Non-pigmented ciliary epithelial cell (primary cell): ENCODE measurements at regions not wholly inside any gene's neighbourhood (a gene's known extent, or its start where the extent isn't known, plus 50 kb on each side); places are given as distances from the start of the nearest gene placed in this dataset.

Experiments used
- DNase-seq: peaks from one replicate; pipeline ENCODE4 v3.0.0-alpha.2; 2010; ENCODE audit warnings: low read depth

- no peak for DNase-seq
Observed at GRCh38 chr6:22668717-22669116, 99.4 kb downstream of the HDGFL1 start.

GRCh38 chr6:22670605-22671004 lies 101.2 kb downstream of the HDGFL1 start:
- DNase-seq, result no peak

DNA sequence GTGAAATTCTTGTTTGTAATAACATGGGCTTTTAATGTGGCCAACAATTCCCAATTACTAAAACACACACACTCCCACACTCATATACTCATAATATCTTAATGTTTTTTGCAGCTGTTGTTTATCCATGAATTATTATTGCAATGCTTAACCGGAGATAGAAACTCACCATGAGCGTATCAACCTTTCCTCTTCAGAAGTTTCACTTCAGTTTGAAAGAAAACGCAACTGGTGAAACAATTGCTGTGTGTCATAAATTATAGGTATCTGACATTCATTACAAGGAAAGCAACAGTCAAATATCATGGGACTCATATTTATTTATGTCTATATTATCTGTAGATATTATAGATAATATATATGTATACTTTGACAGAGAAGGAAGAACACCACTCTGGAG lies 104.1 kb downstream of the HDGFL1 start:
- DNase-seq, result no peak

DNA sequence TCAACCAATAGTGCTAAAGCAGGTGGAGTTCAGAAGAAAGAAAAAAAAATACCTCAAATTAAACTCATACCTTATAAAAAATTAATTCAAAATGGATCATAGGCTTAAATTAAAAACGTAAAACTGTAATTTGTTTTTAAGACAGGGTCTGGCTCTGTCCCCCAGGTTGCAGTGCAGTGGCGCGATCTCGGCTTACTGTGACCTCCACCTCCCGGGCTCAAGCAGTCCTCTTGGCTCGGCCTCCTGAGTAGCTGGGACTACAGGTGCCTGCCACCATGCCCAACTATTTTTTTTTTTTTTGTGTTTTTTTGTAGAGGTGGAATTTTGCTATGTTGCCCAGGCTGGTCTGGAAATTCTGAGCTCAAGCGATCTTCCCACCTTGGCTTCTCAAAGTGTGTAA lies 111.6 kb downstream of the HDGFL1 start:
- no peak for DNase-seq

GRCh38 chr6:22681761-22682160 lies 112.4 kb downstream of the HDGFL1 start:
- no peak for DNase-seq

GRCh38 chr6:22682979-22683378 lies 113.6 kb downstream of the HDGFL1 start:
- no peak for DNase-seq

DNA sequence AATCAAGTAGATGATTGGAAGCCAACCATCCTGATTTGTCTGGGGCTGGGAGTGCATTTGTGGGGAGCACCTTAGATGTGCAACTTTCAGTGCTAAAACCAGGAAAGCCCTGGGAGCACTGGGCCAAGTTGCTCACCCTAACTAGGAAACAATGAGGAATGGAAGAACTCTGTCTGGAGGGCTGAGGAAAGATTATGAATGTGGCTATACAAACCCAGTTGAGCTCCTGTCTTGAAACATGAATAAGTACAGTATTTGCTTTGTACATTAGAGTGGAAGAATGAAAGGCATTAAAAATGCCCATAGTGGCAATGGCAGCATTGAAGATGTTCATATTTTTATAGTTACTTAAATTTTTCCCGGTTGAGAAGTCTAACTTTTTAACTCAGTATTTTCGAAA lies 121.1 kb downstream of the HDGFL1 start:
- no peak for DNase-seq

DNA sequence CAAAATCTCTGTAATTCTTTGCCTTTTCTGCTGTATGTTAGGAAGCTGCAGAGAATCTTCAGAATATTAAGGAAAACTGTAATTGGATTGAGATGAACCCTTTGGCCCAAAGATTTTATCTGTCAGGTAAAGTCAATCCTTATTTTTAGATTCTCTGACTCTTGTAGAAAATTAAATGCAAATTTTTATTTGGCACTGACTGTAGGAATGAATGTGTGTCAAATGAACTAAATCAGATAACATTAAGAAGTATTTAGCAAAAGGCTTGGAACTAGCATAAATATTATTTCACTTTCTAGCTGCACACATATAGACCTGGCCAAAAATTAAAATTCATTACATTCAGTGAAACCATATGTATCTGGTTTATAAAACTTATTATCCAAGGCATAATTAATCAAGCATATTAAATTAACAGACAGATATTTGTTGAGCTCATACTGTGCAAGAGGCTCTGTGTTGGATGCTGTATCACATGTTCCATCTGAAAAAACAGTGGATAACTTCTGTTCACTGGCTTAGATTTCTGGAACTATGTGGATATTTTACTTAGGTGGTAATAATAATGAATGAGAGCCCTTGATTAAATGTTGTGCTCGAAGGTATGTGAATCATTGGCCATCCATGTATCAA lies 124.8 kb downstream of the HDGFL1 start:
- DNase-seq, result no peak

DNA sequence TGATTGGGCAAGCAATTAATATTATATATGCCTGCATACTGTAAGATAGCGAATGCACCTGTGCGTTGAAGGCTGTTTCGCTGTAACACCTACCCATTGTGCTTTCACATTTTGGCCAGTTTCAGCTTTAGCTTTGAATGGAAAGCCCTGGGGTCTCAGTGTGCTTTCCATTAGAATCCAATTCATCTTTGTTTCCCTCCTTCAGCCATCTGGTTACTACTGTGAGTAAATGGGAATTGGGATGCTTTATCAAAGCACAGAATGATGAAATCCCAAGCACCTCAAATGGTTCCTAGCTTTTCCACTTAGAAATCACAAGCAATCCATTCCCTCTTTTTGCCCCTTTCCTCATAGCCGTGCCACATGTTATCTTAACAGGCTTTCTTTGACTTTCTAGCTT lies 127.1 kb downstream of the HDGFL1 start:
- DNase-seq, result no peak

DNA sequence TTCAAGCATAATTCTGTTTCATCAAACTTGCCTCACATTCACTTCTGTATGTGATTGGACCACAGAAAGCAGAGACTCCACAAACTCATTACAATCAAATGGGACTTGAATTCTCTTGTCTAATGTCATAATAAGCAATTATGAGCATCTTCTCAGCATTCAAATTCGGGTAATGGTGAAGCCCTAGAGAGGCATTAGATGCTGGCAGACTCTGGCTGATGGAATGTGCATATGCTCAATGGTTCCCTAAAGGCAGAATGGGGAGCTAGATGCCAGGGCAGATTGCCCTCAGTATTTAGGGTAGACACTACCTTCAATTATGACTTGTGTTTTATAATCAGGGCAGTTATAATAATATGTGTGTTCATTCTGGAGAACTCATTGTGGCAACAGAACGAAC lies 127.9 kb downstream of the HDGFL1 start:
- no peak for DNase-seq

- DNase-seq, result no peak
Observed at GRCh38 chr6:22699151-22699550, 129.8 kb downstream of the HDGFL1 start.

- no peak for DNase-seq
Observed at GRCh38 chr6:22706651-22707050, 137.3 kb downstream of the HDGFL1 start.

DNA sequence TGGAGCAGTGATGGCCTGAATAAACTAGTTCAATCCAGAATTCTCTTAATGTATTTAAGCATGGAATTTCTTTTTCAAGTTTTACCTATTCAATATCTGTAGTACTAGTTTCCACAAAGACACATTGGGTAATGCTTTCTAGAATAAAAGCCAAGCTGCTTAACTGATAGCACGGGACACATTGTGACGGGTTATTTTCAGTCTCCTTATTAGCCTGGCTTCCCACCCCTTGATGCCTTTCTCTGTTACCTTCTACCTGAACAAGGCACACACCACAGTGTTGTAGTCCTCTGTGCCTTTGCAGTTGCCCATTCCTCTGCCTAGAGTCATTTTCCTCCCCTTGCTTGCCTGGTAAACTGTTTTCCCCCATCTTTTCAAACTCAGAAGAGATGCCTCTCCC lies 139.1 kb downstream of the HDGFL1 start:
- no peak for DNase-seq

DNA sequence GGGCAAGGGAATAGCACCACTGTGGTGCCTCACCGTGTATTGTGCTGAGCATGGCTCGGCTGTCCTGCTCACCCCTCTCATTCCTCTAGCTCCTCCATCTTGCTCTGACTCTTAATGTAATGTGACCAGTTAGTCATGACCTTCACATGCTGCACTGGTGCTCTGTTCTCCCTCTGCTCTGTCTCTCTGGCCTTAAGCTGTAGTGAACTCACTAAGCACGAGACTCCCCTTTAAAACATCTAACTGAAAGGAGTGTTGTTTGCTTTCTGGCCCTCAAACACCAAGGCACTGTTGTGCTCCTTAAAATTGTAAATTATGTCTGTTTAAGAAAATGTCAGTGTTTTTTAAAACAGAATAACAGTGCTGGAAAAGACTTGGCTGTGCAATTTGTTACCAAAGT lies 140.4 kb downstream of the HDGFL1 start:
- no peak for DNase-seq

DNA sequence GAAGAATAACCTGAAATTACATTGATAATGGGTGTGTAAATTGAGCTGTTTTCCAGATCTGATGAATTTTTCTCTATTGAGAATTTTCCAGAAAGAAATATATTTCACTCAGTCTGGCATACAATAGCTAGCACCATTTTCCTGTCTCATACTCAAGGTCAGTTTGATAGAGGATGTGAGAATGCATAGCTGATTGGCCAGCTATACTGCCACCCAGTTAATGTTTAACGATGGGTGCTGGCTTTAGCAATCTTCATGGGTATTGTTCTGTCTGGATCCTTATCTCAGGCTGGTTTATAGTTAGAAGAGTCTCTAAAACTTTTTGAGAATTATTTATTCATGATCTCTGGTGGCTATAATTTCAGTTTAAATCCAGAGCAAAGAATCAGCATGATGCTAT lies 147.4 kb downstream of the HDGFL1 start:
- no peak for DNase-seq

DNA sequence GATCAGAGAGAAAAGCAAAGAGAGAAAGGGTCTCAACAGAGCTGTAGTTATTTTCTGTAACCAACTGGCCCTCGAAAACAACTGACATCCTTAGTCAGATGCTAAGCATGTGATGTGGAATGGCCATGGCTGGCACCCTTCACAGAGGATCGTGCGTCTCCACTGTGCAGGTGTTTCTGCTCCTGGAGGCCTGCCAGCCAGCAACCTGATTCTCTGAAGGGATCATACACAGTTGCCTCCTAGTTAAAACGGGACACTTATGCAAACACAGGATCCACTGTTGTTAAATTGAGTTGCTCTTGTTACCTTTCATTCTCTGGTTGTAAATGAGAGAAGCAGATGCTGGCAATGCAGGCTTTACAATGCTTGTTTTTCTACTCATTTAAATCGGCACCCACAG lies 148.5 kb downstream of the HDGFL1 start:
- no peak for DNase-seq

DNA sequence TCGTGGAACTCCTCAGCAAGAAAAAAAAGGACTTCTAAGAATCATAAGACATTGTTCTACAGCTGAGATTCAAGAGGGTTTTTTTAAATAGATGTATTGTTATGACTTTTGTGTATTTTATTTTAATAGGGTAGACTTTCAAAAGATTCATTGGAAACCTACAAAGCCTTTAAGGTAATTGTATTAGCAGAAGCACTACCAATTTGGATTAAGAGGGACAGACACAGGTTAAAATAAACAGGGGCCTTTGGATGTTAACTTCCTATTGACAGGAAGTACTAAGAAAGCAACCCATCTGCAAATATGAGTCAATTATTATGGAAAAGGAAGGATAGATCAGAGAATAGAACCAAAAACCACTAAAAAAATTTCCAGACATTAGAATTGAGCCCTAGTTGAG lies 153.5 kb downstream of the HDGFL1 start:
- no peak for DNase-seq

DNA sequence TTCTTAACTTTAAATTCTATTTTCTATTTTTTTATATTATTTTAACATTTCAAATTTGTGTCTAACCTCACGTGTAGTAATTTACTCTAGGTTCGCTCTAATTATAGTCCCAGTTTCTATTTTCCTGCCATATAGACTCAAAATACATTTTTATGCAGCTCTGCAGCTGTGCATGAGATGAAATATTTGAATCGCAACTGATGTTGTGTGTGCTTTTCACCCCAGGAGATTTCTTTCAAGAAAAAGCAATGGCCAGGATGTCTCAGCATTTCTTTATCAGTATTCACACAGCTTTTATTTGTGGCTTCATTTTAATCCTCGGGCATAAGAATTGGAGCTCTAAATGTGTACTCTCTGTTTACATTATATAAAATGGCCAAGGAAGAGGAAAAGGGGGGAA lies 157.6 kb downstream of the HDGFL1 start:
- DNase-seq, result no peak

DNA sequence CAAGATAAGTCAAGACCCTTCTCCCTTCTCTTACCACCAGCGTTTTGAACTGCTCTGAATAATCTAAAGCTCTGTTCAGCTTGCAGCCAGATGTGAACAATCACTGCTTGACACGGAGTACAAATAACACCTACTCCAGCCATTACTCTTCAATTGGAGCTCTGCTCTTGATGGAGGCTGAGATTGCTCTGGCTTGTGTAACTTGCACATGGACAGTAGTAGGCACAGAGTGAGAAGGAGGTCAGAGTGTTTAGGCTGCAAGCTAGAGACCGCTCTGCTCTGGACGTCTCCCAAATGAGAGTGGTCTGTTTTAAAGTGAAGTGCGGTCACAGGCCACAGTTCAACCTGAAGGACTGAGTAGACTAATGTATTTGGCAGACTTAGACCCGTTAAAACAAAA lies 158.3 kb downstream of the HDGFL1 start:
- DNase-seq, result no peak

- DNase-seq, result no peak
Observed at GRCh38 chr6:22732176-22732970, 163.0 kb downstream of the HDGFL1 start.

DNA sequence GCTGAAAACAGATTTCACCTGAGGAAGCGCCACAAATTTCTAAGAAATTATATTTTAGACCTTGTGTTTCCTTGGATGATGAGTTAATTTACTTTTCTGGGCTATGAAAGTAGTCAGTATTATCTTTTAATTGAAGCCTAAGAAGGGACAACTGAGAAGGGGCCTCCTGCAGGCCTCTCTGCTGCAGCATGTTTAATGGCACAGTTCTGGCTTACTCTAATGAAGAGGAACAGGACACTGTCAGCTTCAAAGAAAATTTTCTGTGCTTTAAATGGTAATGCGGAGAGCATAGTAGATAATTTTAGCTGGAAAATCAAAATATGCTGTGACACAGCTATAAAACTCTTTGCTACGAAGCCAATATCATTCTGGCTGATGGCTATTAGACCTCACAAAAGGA lies 167.4 kb downstream of the HDGFL1 start:
- DNase-seq, result no peak

- DNase-seq, result no peak
Observed at GRCh38 chr6:22737331-22737730, 168.0 kb downstream of the HDGFL1 start.

GRCh38 chr6:22738194-22738593 lies 168.8 kb downstream of the HDGFL1 start:
- no peak for DNase-seq

DNA sequence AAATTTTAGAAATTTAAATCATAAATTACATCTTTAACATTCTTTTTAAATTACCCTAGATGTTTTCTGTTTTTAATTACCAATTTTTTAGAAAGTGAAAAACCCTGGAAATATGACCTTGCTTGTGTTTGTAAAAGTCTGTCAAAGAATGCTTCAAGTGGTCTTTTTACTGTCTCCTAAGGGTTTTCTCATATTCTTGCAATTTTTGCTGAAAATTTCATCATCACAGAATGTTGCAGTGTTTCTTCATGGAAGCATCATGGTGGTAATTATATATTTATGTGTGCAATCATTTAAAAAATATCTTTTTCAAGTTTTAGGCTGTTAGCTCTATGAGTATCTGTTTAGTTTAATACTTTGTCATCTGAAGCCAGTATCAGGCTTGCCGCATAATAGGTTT lies 178.2 kb downstream of the HDGFL1 start:
- no peak for DNase-seq
